Ascending aorta (tissue), 2 donors: ENCODE measurements at regions not wholly inside any gene's neighbourhood (a gene's known extent, or its start where the extent isn't known, plus 50 kb on each side); places are given as distances from the start of the nearest gene placed in this dataset.
A peak's percentile ranks its signal among the peaks of the same experiment; 100 is the strongest.

Experiments used
- DNase-seq, 2 donors: peaks; one replicate each; pipeline ENCODE4 v3.0.0-alpha.2; 2019; ENCODE audit warnings: low spot score in 2 of 2
- H3K27ac ChIP-seq, 2 donors: fragments of 200-600 bp; sonication (generic); one replicate each; pipeline ENCODE4 v1.5.1; 2016 to 2017; ENCODE audit warnings: mild to moderate bottlenecking in 1 of 2
- H3K27me3 ChIP-seq: fragments of 200-600 bp; sonication (generic); one replicate; pipeline ENCODE4 v1.5.1; 2017
- H3K36me3 ChIP-seq, 2 donors: fragments of 200-600 bp; sonication (generic); one replicate each; pipeline ENCODE4 v1.5.1; 2016
- H3K4me1 ChIP-seq, 2 donors: fragments of 200-600 bp; sonication (generic); one replicate each; pipeline ENCODE4 v1.5.1; 2016 to 2017; ENCODE audit warnings: mild to moderate bottlenecking in 1 of 2
- H3K4me3 ChIP-seq, 2 donors: fragments of 200-600 bp; sonication (generic); one replicate each; pipeline ENCODE4 v1.5.1; 2016 to 2017; ENCODE audit warnings: mild to moderate bottlenecking in 1 of 2
- H3K9me3 ChIP-seq, 2 donors: fragments of 200-600 bp; sonication (generic); one replicate each; pipeline ENCODE4 v1.5.1; 2016
- CTCF ChIP-seq, 3 experiments: fragments of 200-600 bp in 2 of 3; fragments of 450-650 bp in 1 of 3; sonication (generic) in 2 of 3; IDR thresholded peaks; one replicate each; pipeline ENCODE4 v1.5.1; 2016 to 2019; ENCODE audit warnings: antibody characterized with exemption in 3 of 3, mild to moderate bottlenecking in 1 of 3, moderate library complexity in 1 of 3
- intact Hi-C: fragments of 100-400 bp; cut with DNase I; formaldehyde crosslinking; loops from one replicate; pipeline ENCODE4 v1.15.1; 2023

- Histone ChIP-seq H3K36me3 (no peaks in the 10 kb centered on the region), H3K9me3 (no peaks in the 10 kb centered on the region), H3K4me3 (no peak overlapping the region), H3K4me1 (peaks cover 0 to 12% of the 10 kb centered on the region in 2 donors), H3K27me3 (no peaks in the 10 kb centered on the region), H3K27ac (no peak overlapping the region)
- intact Hi-C loops: no loop called here
- DNase-seq: no peak
- TF ChIP-seq CTCF (IDR thresholded peaks at IDR 0.05): no peak
These were observed 516.2 kb downstream of the SHQ1 start for GRCh38 chr3:72332036-72332435.

- Histone ChIP-seq H3K36me3 (no peaks in the 10 kb centered on the region), H3K4me1 (peaks cover 0 to 7% of the 10 kb centered on the region in 2 donors), H3K27me3 (no peaks in the 10 kb centered on the region), H3K4me3 (no peak overlapping the region), H3K27ac (no peak overlapping the region), H3K9me3 (no peaks in the 10 kb centered on the region)
- intact Hi-C loops: no loop called here
- no peak for DNase-seq
- no peak for TF ChIP-seq CTCF (IDR thresholded peaks at IDR 0.05)
These were observed 517.2 kb downstream of the SHQ1 start for GRCh38 chr3:72331076-72331475.

- no peak for TF ChIP-seq CTCF (IDR thresholded peaks at IDR 0.05)
- H3K9me3 ChIP-seq: no peaks in the 10 kb centered on the region
- intact Hi-C loops: no loop called here
- H3K36me3 ChIP-seq: no peaks in the 10 kb centered on the region
- H3K27me3 ChIP-seq: no peaks in the 10 kb centered on the region
- H3K4me3 ChIP-seq: no peak overlapping the region
- peaks cover 0 to 7% of the 10 kb centered on the region in 2 donors for H3K4me1 ChIP-seq
- peak in 1 of 2 donors; percentile 81 for DNase-seq
- no peak overlapping the region for H3K27ac ChIP-seq
These were observed 518.9 kb downstream of the SHQ1 start for GRCh38 chr3:72329354-72329753.

GRCh38 chr3:72328755-72329277 is 519.4 kb downstream of the SHQ1 start:
- no peak for DNase-seq
- H3K27ac ChIP-seq: no peak overlapping the region
- intact Hi-C loops: no loop called here
- no peak for TF ChIP-seq CTCF (IDR thresholded peaks at IDR 0.05)
- H3K4me1 ChIP-seq: peaks cover 0 to 7% of the 10 kb centered on the region in 2 donors
- H3K36me3 ChIP-seq: no peaks in the 10 kb centered on the region
- H3K9me3 ChIP-seq: no peaks in the 10 kb centered on the region
- no peaks in the 10 kb centered on the region for H3K27me3 ChIP-seq
- no peak overlapping the region for H3K4me3 ChIP-seq

GRCh38 chr3:72327008-72327407 is 521.2 kb downstream of the SHQ1 start:
- intact Hi-C loops: no loop called here
- Histone ChIP-seq H3K9me3 (no peaks in the 10 kb centered on the region), H3K36me3 (no peaks in the 10 kb centered on the region), H3K27me3 (no peaks in the 10 kb centered on the region), H3K4me3 (no peak overlapping the region), H3K4me1 (peaks cover 0 to 7% of the 10 kb centered on the region in 2 donors), H3K27ac (no peak overlapping the region)
- DNase-seq: no peak
- TF ChIP-seq CTCF (IDR thresholded peaks at IDR 0.05): no peak

GRCh38 chr3:72324253-72324811 is 523.9 kb downstream of the SHQ1 start:
- Histone ChIP-seq H3K9me3 (no peaks in the 10 kb centered on the region), H3K27ac (no peak overlapping the region), H3K36me3 (no peaks in the 10 kb centered on the region), H3K4me3 (no peak overlapping the region), H3K4me1 (peaks cover 0 to 4% of the 10 kb centered on the region in 2 donors), H3K27me3 (no peaks in the 10 kb centered on the region)
- TF ChIP-seq CTCF (IDR thresholded peaks at IDR 0.05): no peak
- intact Hi-C loops: no loop called here
- no peak for DNase-seq
